ENCODE measurements at regions not wholly inside any gene's neighbourhood (a gene's known extent, or its start where the extent isn't known, plus 50 kb on each side); places are given as distances from the start of the nearest gene placed in this dataset.

DNA sequence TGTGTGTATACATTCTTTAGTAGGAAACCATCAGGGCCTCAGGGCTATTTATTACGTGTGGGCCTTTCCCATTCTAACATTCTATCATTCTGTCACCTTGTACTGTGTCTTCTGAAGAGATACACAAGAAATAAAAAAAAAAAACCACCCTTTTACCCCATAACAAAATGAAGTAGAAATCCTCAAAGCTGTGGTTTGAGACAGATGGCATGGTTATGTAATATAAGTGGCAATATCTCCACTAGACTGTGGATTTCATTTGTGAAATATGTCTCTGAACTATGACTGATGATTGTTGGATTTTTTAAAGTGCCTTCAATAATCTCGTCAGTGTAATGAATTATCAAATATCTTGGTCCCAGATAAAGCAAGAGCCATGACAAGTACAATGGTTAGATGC, 150.0 kb upstream of the BLID start:
- DNase-seq (ENCODE audit: low read depth, low spot score), result no peak
- no TSS peak for BruUV-seq (replicated peaks)
- Histone ChIP-seq H3K4me3 (replicated peaks in 1 of 2; ENCODE audit: low read depth in 1 of 2, low read length in 2 of 2) (no peak overlapping the region), H3K79me2 (ENCODE audit: insufficient read depth, low read length) (no peaks in the 10 kb centered on the region), H3K9me2 (ENCODE audit: insufficient read depth) (no peaks in the 10 kb centered on the region), H3K27me3 (ENCODE audit: insufficient read depth, low read length) (no peaks in the 10 kb centered on the region), H3K4me2 (ENCODE audit: low read length) (no peak overlapping the region), H3K27ac (ENCODE audit: low read depth, low read length) (no peak overlapping the region), H4K20me1 (ENCODE audit: insufficient read depth) (no peaks in the 10 kb centered on the region), H3K36me3 (ENCODE audit: control insufficient read depth in 1 of 2, insufficient read depth in 2 of 2, low read length in 2 of 2) (no peaks in the 10 kb centered on the region), H3K9me3 (ENCODE audit: control insufficient read depth in 1 of 2, insufficient read depth in 1 of 2, low read depth in 1 of 2, low read length in 2 of 2) (no peaks in the 10 kb centered on the region), H2AFZ (ENCODE audit: low read depth, low read length, poor library complexity, severe bottlenecking) (no peak overlapping the region), H3K9ac (ENCODE audit: low read length) (no peak overlapping the region), H3K4me1 (ENCODE audit: control insufficient read depth in 1 of 2, insufficient read depth in 2 of 2, low read length in 2 of 2) (peaks cover 3 to 14% of the 10 kb centered on the region in 2 experiments; a peak in 3 of 4 replicates)
- RAD21 ChIA-PET (ENCODE audit: low non-redundant PET in 1 of 2, low total read pairs in 2 of 2, uncharacterized antibody in 2 of 2, unreplicated experiment in 2 of 2), result no interaction called here
- POLR2A ChIA-PET, result no interaction called here
- ATAC-seq, result no peak
- CTCF ChIA-PET, result no interaction called here
- intact Hi-C loops (cut with micrococcal nuclease), result no loop called here
- TF ChIP-seq ZNF274 (IDR thresholded peaks at IDR 0.05; ENCODE audit: low read depth, low read length), result no peak
- TF ChIP-seq, protein P1, sequence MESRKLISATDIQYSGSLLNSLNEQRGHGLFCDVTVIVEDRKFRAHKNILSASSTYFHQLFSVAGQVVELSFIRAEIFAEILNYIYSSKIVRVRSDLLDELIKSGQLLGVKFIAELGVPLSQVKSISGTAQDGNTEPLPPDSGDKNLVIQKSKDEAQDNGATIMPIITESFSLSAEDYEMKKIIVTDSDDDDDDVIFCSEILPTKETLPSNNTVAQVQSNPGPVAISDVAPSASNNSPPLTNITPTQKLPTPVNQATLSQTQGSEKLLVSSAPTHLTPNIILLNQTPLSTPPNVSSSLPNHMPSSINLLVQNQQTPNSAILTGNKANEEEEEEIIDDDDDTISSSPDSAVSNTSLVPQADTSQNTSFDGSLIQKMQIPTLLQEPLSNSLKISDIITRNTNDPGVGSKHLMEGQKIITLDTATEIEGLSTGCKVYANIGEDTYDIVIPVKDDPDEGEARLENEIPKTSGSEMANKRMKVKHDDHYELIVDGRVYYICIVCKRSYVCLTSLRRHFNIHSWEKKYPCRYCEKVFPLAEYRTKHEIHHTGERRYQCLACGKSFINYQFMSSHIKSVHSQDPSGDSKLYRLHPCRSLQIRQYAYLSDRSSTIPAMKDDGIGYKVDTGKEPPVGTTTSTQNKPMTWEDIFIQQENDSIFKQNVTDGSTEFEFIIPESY (IDR thresholded peaks at IDR 0.05; ENCODE audit: extremely low read depth, insufficient replicate concordance, low read length), result no peak
- no peak for TF ChIP-seq POLR2A (IDR thresholded peaks at IDR 0.05; ENCODE audit: borderline replicate concordance, extremely low read depth, insufficient read depth, insufficient read length)
- TF ChIP-seq ATF3 (IDR thresholded peaks at IDR 0.05), result no peak
- no peak for TF ChIP-seq CBX3 (IDR thresholded peaks at IDR 0.05; ENCODE audit: low read depth)
- no peak for TF ChIP-seq RAD21 (IDR thresholded peaks at IDR 0.05; ENCODE audit: low read depth)

DNA sequence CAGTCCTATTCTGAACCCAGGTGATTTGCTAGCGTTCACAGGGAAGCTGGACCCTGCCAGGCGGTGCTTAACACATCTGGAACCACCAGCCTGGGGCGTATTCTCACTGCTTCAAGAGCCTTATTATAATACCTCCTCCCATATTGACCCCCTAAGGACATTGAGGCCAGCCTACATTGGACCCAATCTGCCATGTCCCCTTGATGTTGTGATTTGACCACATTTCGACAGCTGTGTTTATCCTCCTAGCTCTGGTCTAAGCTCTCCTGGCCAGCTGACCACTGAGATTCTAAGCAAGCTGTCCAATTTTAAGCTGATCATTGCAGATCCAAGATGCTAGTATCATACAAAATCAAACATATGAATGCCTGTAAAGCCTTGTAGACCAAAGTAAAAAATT, 148.1 kb upstream of the BLID start:
- TF ChIP-seq ATF3 (IDR thresholded peaks at IDR 0.05) (no peak), RAD21 (IDR thresholded peaks at IDR 0.05; ENCODE audit: low read depth) (no peak), SP1 (IDR thresholded peaks at IDR 0.05; ENCODE audit: low read depth) (no peak), SIN3A (IDR thresholded peaks at IDR 0.05; ENCODE audit: low read depth) (no peak), FOSL1 (IDR thresholded peaks at IDR 0.05; ENCODE audit: low read depth) (no peak), JUND (IDR thresholded peaks at IDR 0.05) (no peak), YY1 (IDR thresholded peaks at IDR 0.05; ENCODE audit: extremely low read depth, insufficient replicate concordance, low read depth, low read length) (no peak), EZH2phosphoT487 (IDR thresholded peaks at IDR 0.05; ENCODE audit: borderline replicate concordance) (no peak), TCF7L2 (IDR thresholded peaks at IDR 0.05; ENCODE audit: borderline replicate concordance, extremely low read depth, insufficient read depth, insufficient read length) (no peak)
- TF ChIP-seq, protein P2, sequence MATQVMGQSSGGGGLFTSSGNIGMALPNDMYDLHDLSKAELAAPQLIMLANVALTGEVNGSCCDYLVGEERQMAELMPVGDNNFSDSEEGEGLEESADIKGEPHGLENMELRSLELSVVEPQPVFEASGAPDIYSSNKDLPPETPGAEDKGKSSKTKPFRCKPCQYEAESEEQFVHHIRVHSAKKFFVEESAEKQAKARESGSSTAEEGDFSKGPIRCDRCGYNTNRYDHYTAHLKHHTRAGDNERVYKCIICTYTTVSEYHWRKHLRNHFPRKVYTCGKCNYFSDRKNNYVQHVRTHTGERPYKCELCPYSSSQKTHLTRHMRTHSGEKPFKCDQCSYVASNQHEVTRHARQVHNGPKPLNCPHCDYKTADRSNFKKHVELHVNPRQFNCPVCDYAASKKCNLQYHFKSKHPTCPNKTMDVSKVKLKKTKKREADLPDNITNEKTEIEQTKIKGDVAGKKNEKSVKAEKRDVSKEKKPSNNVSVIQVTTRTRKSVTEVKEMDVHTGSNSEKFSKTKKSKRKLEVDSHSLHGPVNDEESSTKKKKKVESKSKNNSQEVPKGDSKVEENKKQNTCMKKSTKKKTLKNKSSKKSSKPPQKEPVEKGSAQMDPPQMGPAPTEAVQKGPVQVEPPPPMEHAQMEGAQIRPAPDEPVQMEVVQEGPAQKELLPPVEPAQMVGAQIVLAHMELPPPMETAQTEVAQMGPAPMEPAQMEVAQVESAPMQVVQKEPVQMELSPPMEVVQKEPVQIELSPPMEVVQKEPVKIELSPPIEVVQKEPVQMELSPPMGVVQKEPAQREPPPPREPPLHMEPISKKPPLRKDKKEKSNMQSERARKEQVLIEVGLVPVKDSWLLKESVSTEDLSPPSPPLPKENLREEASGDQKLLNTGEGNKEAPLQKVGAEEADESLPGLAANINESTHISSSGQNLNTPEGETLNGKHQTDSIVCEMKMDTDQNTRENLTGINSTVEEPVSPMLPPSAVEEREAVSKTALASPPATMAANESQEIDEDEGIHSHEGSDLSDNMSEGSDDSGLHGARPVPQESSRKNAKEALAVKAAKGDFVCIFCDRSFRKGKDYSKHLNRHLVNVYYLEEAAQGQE (IDR thresholded peaks at IDR 0.05; ENCODE audit: low read depth), result no peak
- Histone ChIP-seq H3K4me2 (ENCODE audit: low read length) (no peak overlapping the region), H3K36me3 (ENCODE audit: control insufficient read depth in 1 of 2, insufficient read depth in 2 of 2, low read length in 2 of 2) (no peaks in the 10 kb centered on the region), H2AFZ (ENCODE audit: low read depth, low read length, poor library complexity, severe bottlenecking) (no peak overlapping the region), H3K9me2 (ENCODE audit: insufficient read depth) (no peaks in the 10 kb centered on the region), H3K27ac (ENCODE audit: low read depth, low read length) (no peak overlapping the region), H3K9me3 (ENCODE audit: control insufficient read depth in 1 of 2, insufficient read depth in 1 of 2, low read depth in 1 of 2, low read length in 2 of 2) (no peaks in the 10 kb centered on the region), H3K27me3 (ENCODE audit: insufficient read depth, low read length) (no peaks in the 10 kb centered on the region), H3K4me1 (ENCODE audit: control insufficient read depth in 1 of 2, insufficient read depth in 2 of 2, low read length in 2 of 2) (peaks cover 3 to 14% of the 10 kb centered on the region in 2 experiments; a peak in 2 of 4 replicates), H4K20me1 (ENCODE audit: insufficient read depth) (no peaks in the 10 kb centered on the region), H3K79me2 (ENCODE audit: insufficient read depth, low read length) (no peaks in the 10 kb centered on the region), H3K9ac (ENCODE audit: low read length) (no peak overlapping the region), H3K4me3 (replicated peaks in 1 of 2; ENCODE audit: low read depth in 1 of 2, low read length in 2 of 2) (no peak overlapping the region)
- BruUV-seq (replicated peaks), result no TSS peak
- DNase-seq (ENCODE audit: low read depth, low spot score) (no peak), ATAC-seq (no peak)
- ChIA-PET CTCF (no interaction called here), RAD21 (ENCODE audit: low non-redundant PET in 1 of 2, low total read pairs in 2 of 2, uncharacterized antibody in 2 of 2, unreplicated experiment in 2 of 2) (no interaction called here), POLR2A (no interaction called here)
- intact Hi-C loops (cut with micrococcal nuclease), result no loop called here

All from HCT116 (cell line).